GM12878 (cell line): ENCODE measurements at regions not wholly inside any gene's neighbourhood (a gene's known extent, or its start where the extent isn't known, plus 50 kb on each side); places are given as distances from the start of the nearest gene placed in this dataset.
A peak's percentile ranks its signal among the peaks of the same experiment; 100 is the strongest.

Experiments used
- ATAC-seq: fragments of 200-7000 bp; cut with Tn5 transposase; 3 replicates; pipeline ENCODE4 v1.9.1; 2020; ENCODE audit warnings: mild to moderate bottlenecking, moderate library complexity
- BruUV-seq: library from RNA; stranded (reverse); fragments of 400-500 nt; replicated peaks from 2 replicates; lab custom pipeline; 2021; lab: Mats Ljungman, UMichigan
- CTCF ChIA-PET: fragments of 300-600 bp; sonication (Branson Sonifier 250); formaldehyde crosslinking; extraction: SDS; loops from one replicate; lab custom pipeline; 2021; ENCODE audit warnings: inconsistent platforms; lab: Yijun Ruan, JAX
- POLR2A ChIA-PET: fragments of 350-600 bp; formaldehyde crosslinking; extraction: SDS; loops from one replicate; lab custom pipeline; 2021; ENCODE audit warnings: inconsistent platforms; lab: Charles Lee
- RAD21 ChIA-PET: fragments of 300-600 bp; sonication (Branson Sonifier 250); formaldehyde crosslinking; loops from one replicate; lab custom pipeline; 2023; ENCODE audit warnings: antibody characterized with exemption; ENCODE audit not compliant: unreplicated experiment; lab: Charles Lee
- SMC1A ChIA-PET: fragments of 300-600 bp; sonication (Branson Sonifier 250); formaldehyde crosslinking; loops from one replicate; lab custom pipeline; 2023; ENCODE audit not compliant: unreplicated experiment, uncharacterized antibody; lab: Charles Lee
- DNase-seq: peaks from one replicate; pipeline ENCODE4 v3.0.0-alpha.2; 2011; ENCODE audit warnings: low read depth, low spot score
- FAIRE-seq: peaks from 3 replicates; lab custom pipeline; 2011; peaks lifted over from hg19 to GRCh38; lab: Jason Lieb, UNC
- H2AFZ ChIP-seq: 2 replicates; pipeline ENCODE4 v1.6.0; 2011; ENCODE audit warnings: low read depth, low read length, control low read depth; ENCODE audit not compliant: control insufficient read depth
- H3K27ac ChIP-seq: 2 replicates; pipeline ENCODE4 v1.5.1; 2011; ENCODE audit warnings: control low read depth; ENCODE audit not compliant: control insufficient read depth, insufficient read depth
- H3K27me3 ChIP-seq, 2 experiments: replicated peaks in 1 of 2; 2 replicates each; pipeline versions ENCODE4 v1.6.0 to v1.6.1; 2011; ENCODE audit warnings: low read length in 1 of 2; ENCODE audit not compliant: control insufficient read depth in 2 of 2, insufficient read depth in 2 of 2
- H3K36me3 ChIP-seq, 2 experiments: 2 replicates each; pipeline ENCODE4 v1.5.1; 2011; ENCODE audit warnings: low read length in 1 of 2; ENCODE audit not compliant: control insufficient read depth in 2 of 2, insufficient read depth in 2 of 2
- H3K4me1 ChIP-seq: 2 replicates; pipeline ENCODE4 v1.6.1; 2011; ENCODE audit warnings: mild to moderate bottlenecking, low read length, moderate library complexity, mixed read lengths; ENCODE audit not compliant: control insufficient read depth, insufficient read depth
- H3K4me2 ChIP-seq: 2 replicates; pipeline ENCODE4 v1.6.0; 2011; ENCODE audit warnings: control low read depth; ENCODE audit not compliant: control insufficient read depth, insufficient read depth
- H3K4me3 ChIP-seq: fragments of 200-600 bp; sonication (generic); 2 replicates; pipeline ENCODE4 v1.5.1; 2016
- H3K79me2 ChIP-seq: 2 replicates; pipeline ENCODE4 v1.6.0; 2011; ENCODE audit warnings: low read length; ENCODE audit not compliant: control insufficient read depth, insufficient read depth
- H3K9ac ChIP-seq: 2 replicates; pipeline ENCODE4 v1.8.0; 2011; ENCODE audit warnings: low read length, control low read depth, mixed read lengths; ENCODE audit not compliant: control insufficient read depth, insufficient read depth
- H3K9me3 ChIP-seq: replicated peaks from 3 replicates; pipeline ENCODE4 v1.5.1; 2011; ENCODE audit warnings: mild to moderate bottlenecking, low read length; ENCODE audit not compliant: control insufficient read depth, insufficient read depth
- H4K20me1 ChIP-seq: 2 replicates; pipeline ENCODE4 v1.6.0; 2011; ENCODE audit not compliant: control insufficient read depth, insufficient read depth
- BHLHE40 ChIP-seq, 2 experiments: fragments of 450-650 bp in 1 of 2; IDR thresholded peaks; 2 replicates each; pipeline ENCODE4 v1.6.1; 2011 to 2017; ENCODE audit warnings: low read depth in 2 of 2, borderline replicate concordance in 1 of 2, improper control_type of control experiment in 1 of 2, low read length in 1 of 2, mild to moderate bottlenecking in 1 of 2
- CREB1 ChIP-seq: IDR thresholded peaks from 2 replicates; pipeline ENCODE4 v1.6.1; 2012; ENCODE audit warnings: low read depth, mild to moderate bottlenecking, inconsistent platforms
- EED ChIP-seq: sonication (generic); IDR thresholded peaks from 2 replicates; pipeline ENCODE4 v1.6.1; 2016; ENCODE audit warnings: antibody characterized with exemption, low read depth
- FOXK2 ChIP-seq: fragments of 450-650 bp; IDR thresholded peaks from 2 replicates; pipeline ENCODE4 v1.6.1; 2017; ENCODE audit warnings: mild to moderate bottlenecking, moderate library complexity
- GABPA ChIP-seq: IDR thresholded peaks from 2 replicates; pipeline ENCODE4 v1.6.1; 2014; ENCODE audit warnings: antibody characterized with exemption, low read depth, mild to moderate bottlenecking, inconsistent platforms
- GATAD2B ChIP-seq: fragments of 450-650 bp; conservative IDR thresholded peaks from 2 replicates; pipeline ENCODE4 v1.6.1; 2017; ENCODE audit warnings: low read depth, mild to moderate bottlenecking, moderate library complexity
- IKZF1 ChIP-seq: fragments of 450-650 bp; conservative IDR thresholded peaks from 2 replicates; pipeline ENCODE4 v1.6.1; 2017; ENCODE audit warnings: antibody characterized with exemption, mild to moderate bottlenecking
- IKZF2 ChIP-seq, 2 experiments: fragments of 450-650 bp; IDR thresholded peaks; 2 replicates each; pipeline ENCODE4 v1.6.1; 2017; ENCODE audit warnings: mild to moderate bottlenecking in 2 of 2, moderate library complexity in 2 of 2
- KAT2A ChIP-seq: conservative IDR thresholded peaks from 2 replicates; pipeline ENCODE4 v1.6.1; 2011; ENCODE audit warnings: low read depth, low read length; ENCODE audit not compliant: control insufficient read depth
- KDM1A ChIP-seq: fragments of 200-600 bp; sonication (generic); IDR thresholded peaks from 2 replicates; pipeline ENCODE4 v1.6.1; 2016; ENCODE audit warnings: borderline replicate concordance
- NBN ChIP-seq: fragments of 450-650 bp; IDR thresholded peaks from 2 replicates; pipeline ENCODE4 v1.6.1; 2016
- RAD51 ChIP-seq: fragments of 450-650 bp; IDR thresholded peaks from 2 replicates; pipeline ENCODE4 v1.6.1; 2016; ENCODE audit warnings: moderate library complexity, mild to moderate bottlenecking, inconsistent platforms
- SMAD1 ChIP-seq: fragments of 450-650 bp; IDR thresholded peaks from 2 replicates; pipeline ENCODE4 v1.6.1; 2018; ENCODE audit warnings: mild to moderate bottlenecking, low read depth; ENCODE audit not compliant: partially characterized antibody
- SP1 ChIP-seq: IDR thresholded peaks from one replicate; pipeline ENCODE4 v1.6.1; 2011; ENCODE audit warnings: low read depth, low read length
- SRF ChIP-seq, 2 experiments: IDR thresholded peaks; 2 replicates each; pipeline ENCODE4 v1.6.1; 2011; ENCODE audit warnings: low read depth in 2 of 2, low read length in 2 of 2, mild to moderate bottlenecking in 1 of 2, moderate library complexity in 1 of 2
- TCF3 ChIP-seq: IDR thresholded peaks from 2 replicates; pipeline ENCODE4 v1.6.1; 2012; ENCODE audit warnings: low read depth, mild to moderate bottlenecking, low read length, borderline replicate concordance; ENCODE audit not compliant: insufficient read depth
- ZNF207 ChIP-seq: fragments of 450-650 bp; IDR thresholded peaks from 2 replicates; pipeline ENCODE4 v1.6.1; 2014; ENCODE audit warnings: antibody characterized with exemption, mild to moderate bottlenecking, borderline replicate concordance
- ZNF384 ChIP-seq: IDR thresholded peaks from 2 replicates; pipeline ENCODE4 v1.6.1; 2012; ENCODE audit warnings: low read depth, mild to moderate bottlenecking, low read length, improper control_type of control experiment, borderline replicate concordance
- WGBS: methylation state at CpG from one replicate; pipeline ENCODE4 v1.1.6; 2016; ENCODE audit warnings: low lambda C conversion rate; ENCODE audit not compliant: insufficient replicate concordance, insufficient coverage; ENCODE audit errors: missing lambda C conversion rate; 5-methylcytosine and 5-hydroxymethylcytosine counted together
- in situ Hi-C: fragments of 300-500 bp; cut with MboI; formaldehyde crosslinking; loops from 9 replicates; pipeline ENCODE4 v1.14.3; 2018; ENCODE audit warnings: mixed read lengths
- intact Hi-C: fragments of 100-400 bp; cut with micrococcal nuclease; formaldehyde crosslinking; loops from one replicate; pipeline ENCODE4 v1.14.2; 2022; ENCODE audit not compliant: unreplicated experiment
- TF ChIP-seq, protein P1 (sequence below): fragments of 450-650 bp; IDR thresholded peaks from 2 replicates; pipeline ENCODE4 v1.6.1; 2017; ENCODE audit warnings: borderline replicate concordance

DNA sequence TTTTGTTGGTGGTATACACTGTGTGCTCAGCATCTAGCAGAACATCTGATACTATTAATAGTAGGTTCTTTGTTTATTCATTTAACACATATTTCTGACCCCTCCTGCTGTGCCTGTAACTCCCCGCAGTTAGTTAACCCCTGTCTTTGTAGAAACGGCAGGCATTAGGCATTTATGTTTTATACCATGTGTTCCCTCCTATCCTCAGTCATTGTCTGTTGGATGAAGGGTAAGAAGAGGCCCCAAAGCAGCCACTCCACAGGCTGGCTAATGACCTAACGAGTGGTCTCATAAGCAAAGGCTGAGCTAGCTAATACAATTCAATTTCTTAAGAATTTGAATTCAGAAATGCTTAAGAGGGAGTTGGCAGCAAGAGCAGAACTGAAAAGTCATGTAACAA is 170.8 kb downstream of the TMX1 start:
- no peak overlapping the region for H3K4me2 ChIP-seq
- ChIA-PET POLR2A (no interaction called here), CTCF (no interaction called here), SMC1A (no interaction called here)
- no peaks in the 10 kb centered on the region for H4K20me1 ChIP-seq
- no peaks in the 10 kb centered on the region for H3K27me3 ChIP-seq
- intact Hi-C loops (no loop called here), in situ Hi-C loops (no loop called here)
- 36% methylated on average over 3 of the region's 3 CpGs for WGBS
- H3K9me3 ChIP-seq = no peaks in the 10 kb centered on the region
- FAIRE-seq (no peak), DNase-seq (no peak)
- H3K4me3 ChIP-seq = no peak overlapping the region
- no peak overlapping the region for H2AFZ ChIP-seq
- no peaks in the 10 kb centered on the region for H3K36me3 ChIP-seq
- no peaks in the 10 kb centered on the region for H3K79me2 ChIP-seq
- no peaks in the 10 kb centered on the region for H3K4me1 ChIP-seq
- BruUV-seq = no TSS peak
- TF ChIP-seq ZNF384 (no peak), TCF3 (no peak), EED (no peak), ZNF207 (no peak), KDM1A (no peak), SP1 (no peak), NBN (no peak)
- TF ChIP-seq, all 136 proteins: peak for 0
- Histone ChIP-seq H3K9ac (no peak overlapping the region), H3K27ac (no peak overlapping the region)
- ATAC-seq = no peak
- RAD21 ChIA-PET = no interaction called here

DNA sequence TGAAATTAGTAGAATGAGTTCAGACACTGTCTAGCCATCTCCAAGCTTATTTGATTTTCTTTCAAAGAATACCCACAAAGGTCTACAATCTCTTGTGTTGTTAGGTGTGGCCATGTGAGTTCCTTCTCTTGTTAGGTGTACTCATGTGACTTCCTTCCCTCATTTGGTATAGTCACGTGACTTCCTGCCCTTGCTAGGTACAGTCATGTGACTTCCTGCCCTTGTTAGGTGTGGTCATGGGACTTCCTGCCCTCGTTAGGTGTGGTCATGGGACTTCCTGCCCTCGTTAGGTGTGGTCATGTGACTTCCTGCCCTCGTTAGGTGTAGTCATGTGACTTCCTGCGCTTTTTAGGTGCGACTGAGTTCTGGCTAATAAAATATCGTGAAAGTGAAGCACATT is 179.6 kb downstream of the TMX1 start:
- no peaks in the 10 kb centered on the region for H3K79me2 ChIP-seq
- ChIA-PET SMC1A (no interaction called here), RAD21 (no interaction called here), CTCF (no interaction called here), POLR2A (no interaction called here)
- H3K9me3 ChIP-seq = peaks cover 5% of the 10 kb centered on the region
- no peak overlapping the region for H3K9ac ChIP-seq
- no peaks in the 10 kb centered on the region for H4K20me1 ChIP-seq
- no peak overlapping the region for H3K4me3 ChIP-seq
- in situ Hi-C loops = no loop called here
- H3K36me3 ChIP-seq = no peaks in the 10 kb centered on the region
- H3K4me2 ChIP-seq = no peak overlapping the region
- FAIRE-seq (no peak), DNase-seq (no peak), ATAC-seq (no peak)
- BruUV-seq = no TSS peak
- intact Hi-C loops = no loop called here
- H3K4me1 ChIP-seq = no peaks in the 10 kb centered on the region
- H3K27me3 ChIP-seq = no peaks in the 10 kb centered on the region
- whole genome bisulfite sequencing = 10% methylated on average over 7 of the region's 7 CpGs
- no peak overlapping the region for H3K27ac ChIP-seq
- no peak overlapping the region for H2AFZ ChIP-seq
- TF ChIP-seq CREB1 (no peak), GATAD2B (no peak), SMAD1 (no peak), IKZF2 (IDR thresholded peaks at IDR 0.05) (no peak), SRF (IDR thresholded peaks at IDR 0.05; ENCODE audit: low read depth in 2 of 2, low read length in 2 of 2) (peak in 1 of 2 experiments; percentile 39; a peak in 1 of 4 replicates), NBN (no peak), GABPA (peak; percentile 56; the same call in 1 of the 2 replicates), KAT2A (no peak), RAD51 (peak; percentile 93), FOXK2 (no peak), BHLHE40 (IDR thresholded peaks at IDR 0.05; ENCODE audit: borderline replicate concordance in 1 of 2, low read depth in 2 of 2, low read length in 1 of 2) (peak in 1 of 2 experiments; percentile 45; a peak in 1 of 4 replicates), IKZF1 (no peak)
- TF ChIP-seq, protein P1, sequence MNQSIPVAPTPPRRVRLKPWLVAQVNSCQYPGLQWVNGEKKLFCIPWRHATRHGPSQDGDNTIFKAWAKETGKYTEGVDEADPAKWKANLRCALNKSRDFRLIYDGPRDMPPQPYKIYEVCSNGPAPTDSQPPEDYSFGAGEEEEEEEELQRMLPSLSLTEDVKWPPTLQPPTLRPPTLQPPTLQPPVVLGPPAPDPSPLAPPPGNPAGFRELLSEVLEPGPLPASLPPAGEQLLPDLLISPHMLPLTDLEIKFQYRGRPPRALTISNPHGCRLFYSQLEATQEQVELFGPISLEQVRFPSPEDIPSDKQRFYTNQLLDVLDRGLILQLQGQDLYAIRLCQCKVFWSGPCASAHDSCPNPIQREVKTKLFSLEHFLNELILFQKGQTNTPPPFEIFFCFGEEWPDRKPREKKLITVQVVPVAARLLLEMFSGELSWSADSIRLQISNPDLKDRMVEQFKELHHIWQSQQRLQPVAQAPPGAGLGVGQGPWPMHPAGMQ = no peak
